Breast epithelium (tissue), 4 donors: ENCODE measurements at regions not wholly inside any gene's neighbourhood (a gene's known extent, or its start where the extent isn't known, plus 50 kb on each side); places are given as distances from the start of the nearest gene placed in this dataset.

Experiments
- DNase-seq, 2 donors: peaks; one replicate each; pipeline ENCODE4 v3.0.0-alpha.2; 2019; ENCODE audit warnings: low spot score in 2 of 2
- H3K27ac ChIP-seq, 2 donors: fragments of 200-600 bp; sonication (generic) in 1 of 2; one replicate each; pipeline ENCODE4 v1.5.1; 2016 to 2019; ENCODE audit warnings: mild to moderate bottlenecking in 1 of 2
- H3K27me3 ChIP-seq, 2 donors: fragments of 200-600 bp; sonication (generic) in 1 of 2; one replicate each; pipeline versions ENCODE4 v1.5.1 to v1.6.0; 2017 to 2019; ENCODE audit warnings: control low read depth in 1 of 2, mild to moderate bottlenecking in 1 of 2
- H3K36me3 ChIP-seq: fragments of 200-600 bp; one replicate; pipeline ENCODE4 v1.5.1; 2019
- H3K4me1 ChIP-seq, 2 donors: fragments of 200-600 bp; sonication (generic); one replicate each; pipeline ENCODE4 v1.5.1; 2016 to 2019; ENCODE audit warnings: control low read depth in 1 of 2
- H3K4me3 ChIP-seq, 3 donors: fragments of 200-600 bp; sonication (generic); 1 replicate in 2 of 3; 2 replicates in 1 of 3; pipeline ENCODE4 v1.5.1; 2016 to 2019; ENCODE audit warnings: mild to moderate bottlenecking in 3 of 3, moderate library complexity in 2 of 3
- H3K9me3 ChIP-seq, 2 donors: fragments of 200-600 bp; sonication (generic) in 1 of 2; one replicate each; pipeline ENCODE4 v1.5.1; 2016 to 2019; ENCODE audit warnings: control low read depth in 1 of 2
- CTCF ChIP-seq, 3 donors: fragments of 450-650 bp; IDR thresholded peaks; one replicate each; pipeline ENCODE4 v1.5.1; 2016 to 2017; ENCODE audit warnings: antibody characterized with exemption in 3 of 3, mild to moderate bottlenecking in 3 of 3, moderate library complexity in 3 of 3
- POLR2A ChIP-seq: fragments of 450-650 bp; IDR thresholded peaks from one replicate; pipeline ENCODE4 v1.6.1; 2016; ENCODE audit warnings: antibody characterized with exemption, mild to moderate bottlenecking, moderate library complexity
- POLR2AphosphoS5 ChIP-seq, 3 donors: sonication (generic); formaldehyde crosslinking; IDR thresholded peaks; one replicate each; pipeline ENCODE4 v1.6.1; 2017; ENCODE audit warnings: antibody characterized with exemption in 3 of 3
- intact Hi-C: fragments of 100-400 bp; cut with DNase I; formaldehyde crosslinking; loops from one replicate; pipeline ENCODE4 v1.15.1; 2023; ENCODE audit warnings: low total_unique reads

GRCh38 chr7:125847692-125848091, 918.1 kb upstream of the POT1 start:
- Histone ChIP-seq H3K9me3 (peaks cover 14 to 29% of the 10 kb centered on the region in 2 donors), H3K4me3 (no peak overlapping the region), H3K36me3 (no peaks in the 10 kb centered on the region), H3K27me3 (no peaks in the 10 kb centered on the region), H3K27ac (no peak overlapping the region), H3K4me1 (no peaks in the 10 kb centered on the region)
- TF ChIP-seq CTCF (IDR thresholded peaks at IDR 0.05) (no peak), POLR2A (no peak), POLR2AphosphoS5 (IDR thresholded peaks at IDR 0.05) (no peak)
- intact Hi-C loops: no loop called here
- no peak for DNase-seq

GRCh38 chr7:125847055-125847454, 917.4 kb upstream of the POT1 start:
- intact Hi-C loops: no loop called here
- no peak overlapping the region for H3K27ac ChIP-seq
- no peaks in the 10 kb centered on the region for H3K4me1 ChIP-seq
- no peak overlapping the region for H3K4me3 ChIP-seq
- H3K9me3 ChIP-seq: peaks cover 14 to 29% of the 10 kb centered on the region in 2 donors
- no peak for DNase-seq
- H3K27me3 ChIP-seq: no peaks in the 10 kb centered on the region
- no peak for TF ChIP-seq CTCF (IDR thresholded peaks at IDR 0.05)
- no peak for TF ChIP-seq POLR2AphosphoS5 (IDR thresholded peaks at IDR 0.05)
- no peaks in the 10 kb centered on the region for H3K36me3 ChIP-seq

GRCh38 chr7:125845686-125846085, 916.1 kb upstream of the POT1 start:
- H3K27me3 ChIP-seq: no peaks in the 10 kb centered on the region
- H3K36me3 ChIP-seq: no peaks in the 10 kb centered on the region
- no peak overlapping the region for H3K27ac ChIP-seq
- no peak for DNase-seq
- H3K4me1 ChIP-seq: no peaks in the 10 kb centered on the region
- no peak overlapping the region for H3K4me3 ChIP-seq
- intact Hi-C loops: no loop called here
- no peak for TF ChIP-seq POLR2AphosphoS5 (IDR thresholded peaks at IDR 0.05)
- no peak for TF ChIP-seq POLR2A
- no peak for TF ChIP-seq CTCF (IDR thresholded peaks at IDR 0.05)
- peaks cover 14 to 29% of the 10 kb centered on the region in 2 donors for H3K9me3 ChIP-seq

GRCh38 chr7:125834421-125834820, 904.8 kb upstream of the POT1 start:
- no peak overlapping the region for H3K4me3 ChIP-seq
- H3K4me1 ChIP-seq: no peaks in the 10 kb centered on the region
- H3K36me3 ChIP-seq: no peaks in the 10 kb centered on the region
- TF ChIP-seq POLR2A: no peak
- no peak for TF ChIP-seq CTCF (IDR thresholded peaks at IDR 0.05)
- TF ChIP-seq POLR2AphosphoS5 (IDR thresholded peaks at IDR 0.05): no peak
- H3K27me3 ChIP-seq: no peaks in the 10 kb centered on the region
- no peak overlapping the region for H3K27ac ChIP-seq
- no peaks in the 10 kb centered on the region for H3K9me3 ChIP-seq
- DNase-seq: no peak
- intact Hi-C loops: no loop called here

DNA sequence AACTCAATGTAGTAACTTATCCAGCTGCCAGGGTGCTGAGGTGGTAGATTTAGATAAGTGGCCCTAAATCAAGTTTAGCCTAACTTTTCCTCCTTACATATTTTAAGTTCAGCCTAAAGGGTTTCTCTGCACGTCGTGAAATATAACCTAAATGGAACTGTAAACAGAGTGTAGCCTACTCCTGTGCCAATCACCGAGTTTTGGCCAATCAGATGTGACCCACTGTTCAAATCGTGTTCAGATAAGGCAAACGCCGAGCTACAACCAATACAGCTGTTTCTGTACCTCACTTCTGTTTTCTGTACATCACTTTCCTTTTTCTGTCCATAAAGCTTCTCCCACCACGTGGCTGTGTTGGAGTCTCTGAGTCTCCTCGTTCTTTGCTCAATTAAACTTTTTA, 904.2 kb upstream of the POT1 start:
- Histone ChIP-seq H3K27me3 (no peaks in the 10 kb centered on the region), H3K36me3 (no peaks in the 10 kb centered on the region), H3K27ac (no peak overlapping the region), H3K4me3 (no peak overlapping the region), H3K9me3 (no peaks in the 10 kb centered on the region), H3K4me1 (no peaks in the 10 kb centered on the region)
- intact Hi-C loops: no loop called here
- no peak for DNase-seq
- TF ChIP-seq POLR2A: no peak
- TF ChIP-seq CTCF (IDR thresholded peaks at IDR 0.05): no peak
- no peak for TF ChIP-seq POLR2AphosphoS5 (IDR thresholded peaks at IDR 0.05)
